Uterus (tissue), 3 donors: ENCODE measurements at regions not wholly inside any gene's neighbourhood (a gene's known extent, or its start where the extent isn't known, plus 50 kb on each side); places are given as distances from the start of the nearest gene placed in this dataset.

Experiments
- DNase-seq, 2 donors: peaks; one replicate each; pipeline ENCODE4 v3.0.0-alpha.2; 2019 to 2020
- H3K27ac ChIP-seq, 2 donors: fragments of 200-600 bp; sonication (generic); 1 replicate in 1 of 2; 2 replicates in 1 of 2; pipeline ENCODE4 v1.5.1; 2016 to 2018
- H3K27me3 ChIP-seq, 2 donors: fragments of 200-600 bp; sonication (generic); one replicate each; pipeline ENCODE4 v1.5.1; 2018 to 2019; ENCODE audit warnings: control low read depth in 1 of 2
- H3K36me3 ChIP-seq, 2 donors: fragments of 200-600 bp; sonication (generic); one replicate each; pipeline ENCODE4 v1.5.1; 2019; ENCODE audit warnings: control low read depth in 1 of 2
- H3K4me1 ChIP-seq, 2 donors: fragments of 200-600 bp; sonication (generic); one replicate each; pipeline ENCODE4 v1.5.1; 2018 to 2019; ENCODE audit warnings: control low read depth in 1 of 2
- H3K4me3 ChIP-seq, 2 donors: fragments of 200-600 bp; sonication (generic); 1 replicate in 1 of 2; 2 replicates in 1 of 2; pipeline ENCODE4 v1.5.1; 2018 to 2019; ENCODE audit warnings: mild to moderate bottlenecking in 1 of 2
- H3K9me3 ChIP-seq, 2 donors: fragments of 200-600 bp; sonication (generic); one replicate each; pipeline ENCODE4 v1.5.1; 2019; ENCODE audit warnings: control low read depth in 1 of 2
- CTCF ChIP-seq, 4 experiments: fragments of 200-600 bp in 2 of 4; fragments of 450-650 bp in 2 of 4; sonication (generic) in 2 of 4; IDR thresholded peaks; one replicate each; pipeline ENCODE4 v1.5.1; 2016 to 2019; ENCODE audit warnings: antibody characterized with exemption in 4 of 4, mild to moderate bottlenecking in 2 of 4, moderate library complexity in 1 of 4
- POLR2A ChIP-seq, 2 donors: fragments of 450-650 bp; IDR thresholded peaks; one replicate each; pipeline ENCODE4 v1.6.1; 2016; ENCODE audit warnings: antibody characterized with exemption in 2 of 2, mild to moderate bottlenecking in 1 of 2, moderate library complexity in 1 of 2
- intact Hi-C: fragments of 100-400 bp; cut with DNase I; formaldehyde crosslinking; loops from one replicate; pipeline ENCODE4 v1.15.1; 2023; ENCODE audit warnings: low total_unique reads
- donor health status: DM: yes; HTN: yes; CAD: no.

GRCh38 chr10:42883993-42884983 is 101.7 kb downstream of the BMS1 start:
- no peaks in the 10 kb centered on the region for H3K36me3 ChIP-seq
- H3K4me3 ChIP-seq, result no peak overlapping the region
- H3K27ac ChIP-seq, result no peak overlapping the region
- no peaks in the 10 kb centered on the region for H3K27me3 ChIP-seq
- H3K4me1 ChIP-seq, result no peaks in the 10 kb centered on the region
- TF ChIP-seq POLR2A (IDR thresholded peaks at IDR 0.05), result no peak
- TF ChIP-seq CTCF (IDR thresholded peaks at IDR 0.05), result no peak
- H3K9me3 ChIP-seq, result no peaks in the 10 kb centered on the region
- no peak for DNase-seq
- intact Hi-C loops, result no loop called here

GRCh38 chr10:42885491-42886270 is 103.1 kb downstream of the BMS1 start:
- DNase-seq, result no peak
- intact Hi-C loops, result no loop called here
- H3K27me3 ChIP-seq, result no peaks in the 10 kb centered on the region
- H3K27ac ChIP-seq, result no peak overlapping the region
- no peaks in the 10 kb centered on the region for H3K36me3 ChIP-seq
- H3K4me3 ChIP-seq, result no peak overlapping the region
- H3K9me3 ChIP-seq, result no peaks in the 10 kb centered on the region
- no peak for TF ChIP-seq POLR2A (IDR thresholded peaks at IDR 0.05)
- TF ChIP-seq CTCF (IDR thresholded peaks at IDR 0.05), result no peak
- no peaks in the 10 kb centered on the region for H3K4me1 ChIP-seq

GRCh38 chr10:42887734-42888503 is 105.3 kb downstream of the BMS1 start:
- intact Hi-C loops, result no loop called here
- TF ChIP-seq POLR2A (IDR thresholded peaks at IDR 0.05), result no peak
- no peak for TF ChIP-seq CTCF (IDR thresholded peaks at IDR 0.05)
- Histone ChIP-seq H3K4me3 (no peak overlapping the region), H3K27ac (no peak overlapping the region), H3K9me3 (no peaks in the 10 kb centered on the region), H3K4me1 (no peaks in the 10 kb centered on the region), H3K27me3 (no peaks in the 10 kb centered on the region), H3K36me3 (no peaks in the 10 kb centered on the region)
- no peak for DNase-seq

- no peak for TF ChIP-seq CTCF (IDR thresholded peaks at IDR 0.05)
- TF ChIP-seq POLR2A (IDR thresholded peaks at IDR 0.05), result no peak
These were observed 106.0 kb downstream of the BMS1 start for GRCh38 chr10:42888504-42889095.

More at GRCh38 chr10:42888504-42889095, 106.0 kb downstream of the BMS1 start:
- H3K36me3 ChIP-seq, result no peaks in the 10 kb centered on the region
- intact Hi-C loops, result no loop called here
- H3K4me3 ChIP-seq, result no peak overlapping the region
- H3K4me1 ChIP-seq, result no peaks in the 10 kb centered on the region
- H3K27me3 ChIP-seq, result no peaks in the 10 kb centered on the region
- no peaks in the 10 kb centered on the region for H3K9me3 ChIP-seq
- no peak overlapping the region for H3K27ac ChIP-seq
- DNase-seq, result no peak
